ENCODE measurements at regions not wholly inside any gene's neighbourhood (a gene's known extent, or its start where the extent isn't known, plus 50 kb on each side); places are given as distances from the start of the nearest gene placed in this dataset.
"Not testable (repeated sequence)": the region's sequence is repeated elsewhere in the genome, so short reads cannot be mapped to it uniquely, and the experiment has no call there.

GRCh38 chr6:94845742-94846141, 731.6 kb upstream of the MANEA start:
- TF ChIP-seq CTCF (IDR thresholded peaks at IDR 0.05; ENCODE audit: insufficient read depth, low read length, missing control alignments) = no peak
- ChIA-PET CTCF (no interaction called here), POLR2A (no interaction called here)
- DNase-seq (ENCODE audit: low read depth, low spot score) = no peak
- no peak overlapping the region for H3K4me3 ChIP-seq (ENCODE audit: low read depth, low read length)

- no peak overlapping the region for H3K4me3 ChIP-seq (ENCODE audit: low read depth, low read length)
- TF ChIP-seq CTCF (IDR thresholded peaks at IDR 0.05; ENCODE audit: insufficient read depth, low read length, missing control alignments) = no peak
- CTCF ChIA-PET = no interaction called here
- no peak for DNase-seq (ENCODE audit: low read depth, low spot score)
- POLR2A ChIA-PET = no interaction called here
Measured at GRCh38 chr6:94835264-94835663, 742.1 kb upstream of the MANEA start.

- POLR2A ChIA-PET = no interaction called here
- DNase-seq (ENCODE audit: low read depth, low spot score) = no peak
- no peak for TF ChIP-seq CTCF (IDR thresholded peaks at IDR 0.05; ENCODE audit: insufficient read depth, low read length, missing control alignments)
- no peak overlapping the region for H3K4me3 ChIP-seq (ENCODE audit: low read depth, low read length)
- CTCF ChIA-PET = no interaction called here
Measured at GRCh38 chr6:94813806-94814205, 763.5 kb upstream of the MANEA start.

GRCh38 chr6:94801344-94801743, 776.0 kb upstream of the MANEA start:
- TF ChIP-seq CTCF (IDR thresholded peaks at IDR 0.05; ENCODE audit: insufficient read depth, low read length, missing control alignments) = no peak
- no peak for DNase-seq (ENCODE audit: low read depth, low spot score)
- no peak overlapping the region for H3K4me3 ChIP-seq (ENCODE audit: low read depth, low read length)
- CTCF ChIA-PET = no interaction called here
- POLR2A ChIA-PET = no interaction called here

GRCh38 chr6:94785514-94785913, 791.8 kb upstream of the MANEA start:
- CTCF ChIA-PET = no interaction called here
- H3K4me3 ChIP-seq (ENCODE audit: low read depth, low read length) = no peak overlapping the region
- DNase-seq (ENCODE audit: low read depth, low spot score) = no peak
- POLR2A ChIA-PET = no interaction called here
- no peak for TF ChIP-seq CTCF (IDR thresholded peaks at IDR 0.05; ENCODE audit: insufficient read depth, low read length, missing control alignments)

- DNase-seq (ENCODE audit: low read depth, low spot score); POLR2A ChIA-PET; H3K4me3 ChIP-seq (ENCODE audit: low read depth, low read length); CTCF ChIA-PET: not testable (repeated sequence)
Measured at GRCh38 chr6:94785081-94785480, 792.3 kb upstream of the MANEA start.

- DNase-seq (ENCODE audit: low read depth, low spot score) = no peak
- POLR2A ChIA-PET = no interaction called here
- no peak overlapping the region for H3K4me3 ChIP-seq (ENCODE audit: low read depth, low read length)
- TF ChIP-seq CTCF (IDR thresholded peaks at IDR 0.05; ENCODE audit: insufficient read depth, low read length, missing control alignments) = no peak
- CTCF ChIA-PET = no interaction called here
Measured at GRCh38 chr6:94769197-94769596, 808.1 kb upstream of the MANEA start.
